Activated CD4-positive, alpha-beta T cell treated with anti-CD3 and anti-CD28 coated beads, Interleukin-2, amount 50 U/mL, for 16 hours (primary cell): ENCODE measurements at regions not wholly inside any gene's neighbourhood (a gene's known extent, or its start where the extent isn't known, plus 50 kb on each side); places are given as distances from the start of the nearest gene placed in this dataset.
A peak's percentile ranks its signal among the peaks of the same experiment; 100 is the strongest.

Source experiments
- DNase-seq: peaks from one replicate; pipeline ENCODE4 v3.0.0-alpha.2; 2020

DNA sequence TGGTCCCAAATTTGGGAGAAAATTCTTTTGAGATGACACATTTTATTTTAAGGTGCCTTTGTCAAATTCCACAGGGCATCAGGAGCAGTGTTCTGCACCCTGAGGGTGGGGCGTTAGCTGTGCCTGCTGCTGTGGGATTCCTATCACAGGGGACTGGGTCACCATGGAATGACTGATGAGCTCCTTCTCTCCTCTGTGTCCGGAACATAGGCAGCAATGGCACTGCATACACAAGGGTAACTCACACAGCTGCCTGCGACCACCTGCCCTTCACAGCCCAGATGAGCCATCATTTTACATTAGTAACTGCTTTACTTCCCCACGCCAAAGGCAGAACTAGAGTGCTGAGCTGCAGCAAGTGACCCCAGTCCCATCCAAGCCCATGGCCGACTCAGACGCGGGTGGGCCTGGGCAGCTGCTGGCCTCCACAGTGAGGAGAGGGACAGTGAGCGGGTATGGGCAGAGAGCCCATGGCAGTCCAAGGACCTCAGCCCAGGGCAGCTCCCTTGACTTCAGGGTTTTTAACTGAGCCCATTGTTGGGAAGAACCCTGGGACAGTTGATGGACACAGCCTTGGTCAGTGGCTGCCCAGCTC is 93.7 kb downstream of the GADD45G start:
- no peak for DNase-seq

GRCh38 chr9:89699646-89700045 is 94.8 kb downstream of the GADD45G start:
- no peak for DNase-seq

DNA sequence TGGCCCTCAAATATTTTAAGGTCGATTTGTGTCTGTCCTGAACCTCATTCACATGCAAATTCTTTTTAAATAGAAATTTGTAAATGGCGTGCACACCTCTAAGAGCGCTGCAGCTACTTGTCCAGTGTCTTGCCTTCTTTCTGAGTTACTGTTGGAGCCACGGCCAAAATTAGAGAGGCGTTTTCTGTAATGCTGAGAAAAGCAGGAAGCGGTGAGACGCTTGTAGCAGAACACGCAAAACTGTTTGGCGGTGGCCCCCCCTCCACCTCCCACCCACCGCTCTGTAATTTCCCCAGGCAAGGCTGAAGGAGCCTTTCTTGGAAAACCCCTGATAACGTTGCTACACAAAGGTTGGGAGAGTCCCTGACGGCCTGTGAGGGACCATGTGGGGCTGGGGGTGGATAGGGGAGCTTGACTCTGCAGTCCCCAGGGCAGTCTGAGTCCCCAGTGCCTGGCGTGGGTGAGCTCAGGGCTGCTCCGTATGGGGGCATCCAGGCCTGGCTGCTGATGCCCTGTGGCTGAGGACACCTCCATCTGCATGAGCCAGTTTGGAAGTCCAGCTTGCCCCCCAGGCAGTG is 96.5 kb downstream of the GADD45G start:
- DNase-seq, result peak; percentile 80

DNA sequence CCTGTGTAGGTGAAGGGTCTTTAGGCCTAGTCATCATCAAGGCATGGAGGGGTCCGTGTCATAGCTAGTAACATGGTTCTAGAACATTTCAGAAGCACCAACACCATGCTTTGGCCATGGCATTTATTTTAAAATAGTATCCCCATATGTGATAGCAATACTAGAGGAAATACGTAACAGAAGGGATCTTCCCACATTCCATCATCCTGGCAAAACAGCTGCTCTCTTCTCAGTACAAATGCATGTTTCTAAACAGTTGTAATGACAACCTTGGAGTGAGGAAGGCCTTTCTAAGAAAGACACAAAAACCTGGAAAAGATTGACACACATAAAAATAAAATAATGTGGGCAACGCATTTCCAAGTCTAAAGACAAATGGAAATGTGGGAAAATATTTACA is 97.6 kb downstream of the GADD45G start:
- DNase-seq, result no peak

GRCh38 chr9:89705651-89706050 is 100.8 kb downstream of the GADD45G start:
- no peak for DNase-seq

- DNase-seq, result no peak
Observed at GRCh38 chr9:89706086-89706485, 101.3 kb downstream of the GADD45G start.

DNA sequence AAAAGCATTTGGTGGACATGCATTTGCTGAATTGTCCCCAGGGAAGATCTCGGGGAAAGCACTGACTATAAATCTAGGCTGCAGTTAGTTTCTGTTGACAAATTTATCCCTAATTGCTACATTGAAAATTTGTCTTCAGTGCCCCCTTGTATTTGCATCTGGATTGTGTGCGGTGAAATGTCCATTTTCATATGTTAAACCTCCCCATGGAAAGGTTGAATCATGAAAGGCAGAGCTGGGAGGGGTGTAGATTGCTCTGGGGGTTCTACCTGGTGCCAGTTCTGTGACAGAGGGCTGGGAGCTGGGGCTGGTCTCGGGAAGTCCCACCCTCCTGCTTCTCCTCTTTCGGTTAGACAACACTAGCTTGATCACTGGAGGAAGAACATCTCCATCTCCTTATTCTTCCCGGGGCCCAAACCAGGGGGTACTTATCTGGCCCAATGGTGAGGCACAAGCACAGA is 101.9 kb downstream of the GADD45G start:
- DNase-seq, result no peak

- no peak for DNase-seq
Observed at GRCh38 chr9:89710697-89711096, 105.9 kb downstream of the GADD45G start.

DNA sequence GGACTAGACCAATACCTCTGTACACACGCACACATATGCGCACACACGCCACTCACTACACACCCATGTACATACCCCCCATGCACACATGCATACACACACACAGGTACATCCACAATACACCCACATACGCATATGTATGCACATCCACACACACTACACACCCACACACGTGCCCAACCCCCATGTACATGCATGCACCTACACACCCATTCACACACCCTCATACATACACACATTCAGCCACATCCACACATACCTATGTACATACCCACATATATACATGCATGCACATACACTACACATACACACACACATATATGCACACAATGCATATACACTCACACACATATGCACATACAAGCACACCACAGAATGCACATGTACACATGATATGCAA is 107.1 kb downstream of the GADD45G start:
- no peak for DNase-seq

GRCh38 chr9:89712283-89712682 is 107.5 kb downstream of the GADD45G start:
- no peak for DNase-seq

DNA sequence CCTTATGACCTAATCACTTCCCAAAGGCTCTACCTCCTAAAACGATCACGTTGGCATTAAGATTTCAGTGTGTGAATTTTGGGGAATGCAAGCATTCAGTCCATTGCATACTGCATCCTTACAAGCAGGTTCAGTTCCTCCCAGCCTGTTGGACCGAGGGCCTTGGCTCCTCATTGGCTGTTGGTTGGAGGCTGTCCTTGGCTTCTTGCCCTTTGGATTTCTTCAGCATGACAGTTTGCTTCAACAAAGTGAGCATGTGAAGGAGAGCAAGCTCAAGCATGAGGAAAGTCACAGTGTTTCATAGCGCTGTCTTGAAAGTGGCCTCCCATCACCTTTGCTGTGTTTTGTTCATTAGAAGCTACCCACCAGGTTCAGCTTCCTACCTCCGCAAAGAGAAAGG is 109.5 kb downstream of the GADD45G start:
- DNase-seq, result no peak

GRCh38 chr9:89715318-89715858 is 110.6 kb downstream of the GADD45G start:
- DNase-seq, result peak; percentile 29

GRCh38 chr9:89715881-89716280 is 111.1 kb downstream of the GADD45G start:
- no peak for DNase-seq

GRCh38 chr9:89716559-89716958 is 111.7 kb downstream of the GADD45G start:
- DNase-seq, result no peak

DNA sequence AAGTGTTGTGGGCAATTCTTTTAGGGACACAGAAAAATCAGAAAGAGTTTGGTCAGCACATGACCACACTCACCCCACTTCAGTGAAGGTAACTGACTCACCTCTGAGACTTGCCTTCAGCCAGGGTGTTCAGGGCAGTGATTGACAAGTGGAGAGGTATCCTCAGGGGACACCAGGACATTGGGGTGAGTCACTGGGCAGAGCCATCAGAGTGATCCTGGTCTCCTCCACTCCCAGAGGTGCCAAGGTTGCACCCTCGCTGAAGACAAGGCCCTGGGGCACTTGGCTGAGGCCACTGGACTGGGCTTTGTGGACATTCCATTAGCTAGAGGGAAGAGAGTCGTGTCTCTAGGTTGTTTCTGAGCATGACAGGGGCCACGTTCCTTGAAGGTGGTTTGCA is 113.4 kb downstream of the GADD45G start:
- DNase-seq, result no peak

- no peak for DNase-seq
Observed at GRCh38 chr9:89718651-89719050, 113.8 kb downstream of the GADD45G start.

- no peak for DNase-seq
Observed at GRCh38 chr9:89719202-89719601, 114.4 kb downstream of the GADD45G start.

DNA sequence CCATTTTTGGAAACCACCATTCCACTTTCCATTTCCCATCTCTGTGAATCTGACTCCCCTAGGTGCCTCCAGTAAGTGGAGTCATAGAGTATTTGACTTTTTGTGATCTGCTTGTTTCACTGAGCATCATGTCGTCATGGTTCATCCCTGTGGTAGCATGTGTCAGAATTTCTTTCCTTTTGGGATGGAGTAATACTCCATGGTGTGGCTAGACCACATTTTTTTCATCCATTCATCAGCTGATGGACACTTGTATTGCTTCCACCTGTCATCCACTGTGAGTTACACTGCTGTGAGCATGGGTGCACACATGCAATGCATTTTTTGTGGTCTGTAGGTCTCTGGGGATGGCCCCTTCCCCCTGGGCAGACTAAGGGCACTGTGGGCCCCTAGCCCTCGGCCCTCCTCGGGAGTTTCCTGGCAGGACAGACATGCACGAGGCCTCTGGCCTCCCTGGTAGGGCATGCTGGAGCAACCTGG is 115.9 kb downstream of the GADD45G start:
- no peak for DNase-seq

- DNase-seq, result no peak
Observed at GRCh38 chr9:89721176-89721700, 116.4 kb downstream of the GADD45G start.

DNA sequence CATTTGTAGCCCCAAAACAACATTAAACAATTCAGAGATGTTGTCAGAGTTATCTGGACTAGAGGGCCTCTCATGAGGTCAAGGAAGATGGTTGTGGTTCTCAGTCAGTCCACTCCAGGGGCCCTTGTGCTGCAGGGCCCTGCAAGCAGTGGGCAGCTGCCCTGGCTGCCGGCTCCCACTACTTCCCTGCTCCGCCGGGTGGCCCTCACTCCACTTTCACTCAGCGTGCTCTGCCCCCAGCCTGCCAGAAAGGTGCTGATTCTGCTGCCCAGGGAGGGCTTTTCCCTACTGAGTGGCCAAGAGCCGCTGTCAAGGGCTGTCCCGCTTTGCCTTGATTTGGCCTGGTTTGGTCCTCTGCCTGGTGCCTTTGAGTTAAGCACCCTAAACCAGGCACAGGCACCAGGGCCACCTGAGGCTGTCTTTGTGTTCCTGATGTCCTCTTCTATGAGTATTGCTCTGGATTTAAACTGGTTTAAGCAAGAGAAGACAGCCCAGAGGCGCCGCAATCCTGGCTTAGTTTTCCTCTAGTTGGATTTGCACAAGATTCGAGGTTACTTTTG is 117.2 kb downstream of the GADD45G start:
- DNase-seq, result no peak

GRCh38 chr9:89722712-89723111 is 117.9 kb downstream of the GADD45G start:
- DNase-seq, result no peak

DNA sequence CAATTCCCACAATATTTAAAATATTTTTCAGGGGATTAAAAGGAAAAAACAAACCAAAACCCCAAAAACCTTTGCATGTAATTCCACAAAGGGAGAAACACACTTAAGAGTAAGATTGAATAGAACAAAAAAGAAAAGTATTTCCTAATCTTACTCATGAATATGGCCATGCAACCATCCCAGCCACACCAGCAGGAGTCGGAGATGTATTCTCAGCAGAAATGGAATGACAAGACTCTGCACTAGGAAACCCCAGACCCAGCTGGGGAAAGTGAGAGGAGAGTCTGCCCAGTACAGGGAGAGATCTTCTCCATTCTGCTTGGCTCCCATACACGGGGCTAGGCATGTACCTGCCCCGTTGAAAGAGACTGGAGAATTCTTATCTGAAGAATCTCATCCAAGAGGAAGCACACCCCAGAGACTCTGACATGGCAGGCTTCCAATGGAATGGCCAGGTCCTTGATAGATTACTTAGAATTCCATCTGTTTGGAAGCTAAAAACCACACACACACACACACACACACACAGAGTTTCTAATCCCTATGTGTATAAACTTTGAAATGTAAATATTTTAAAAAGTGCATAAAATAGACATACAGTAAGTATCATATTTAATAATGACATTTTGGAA is 118.8 kb downstream of the GADD45G start:
- no peak for DNase-seq

DNA sequence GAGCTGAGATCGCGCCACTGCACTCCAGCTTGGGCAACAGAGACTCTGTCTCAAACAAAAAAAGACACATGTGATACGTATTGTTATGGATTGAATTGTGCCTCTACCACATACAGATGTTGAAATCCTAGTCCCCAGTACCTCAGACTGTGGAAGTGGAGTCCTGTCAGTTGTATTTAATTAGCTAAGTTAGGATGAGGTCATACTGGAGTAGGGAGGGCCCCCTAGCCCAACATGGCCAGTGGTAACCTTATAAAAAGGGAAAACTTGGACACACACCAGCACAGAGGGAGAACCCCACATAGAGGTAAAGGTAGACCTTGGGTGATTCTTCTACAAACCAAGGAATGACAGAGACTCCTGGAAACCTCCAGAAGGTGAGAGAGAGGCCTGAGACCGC is 119.8 kb downstream of the GADD45G start:
- DNase-seq, result no peak

- no peak for DNase-seq
Observed at GRCh38 chr9:89725271-89725670, 120.5 kb downstream of the GADD45G start.
